CD4-positive, alpha-beta T cell treated with Interleukin-2 at 100 ng/mL for 4 hours (primary cell): ENCODE measurements at regions not wholly inside any gene's neighbourhood (a gene's known extent, or its start where the extent isn't known, plus 50 kb on each side); places are given as distances from the start of the nearest gene placed in this dataset.

Experiments
- DNase-seq: peaks from one replicate; pipeline ENCODE4 v3.0.0-alpha.2; 2020; ENCODE audit warnings: low spot score

DNA sequence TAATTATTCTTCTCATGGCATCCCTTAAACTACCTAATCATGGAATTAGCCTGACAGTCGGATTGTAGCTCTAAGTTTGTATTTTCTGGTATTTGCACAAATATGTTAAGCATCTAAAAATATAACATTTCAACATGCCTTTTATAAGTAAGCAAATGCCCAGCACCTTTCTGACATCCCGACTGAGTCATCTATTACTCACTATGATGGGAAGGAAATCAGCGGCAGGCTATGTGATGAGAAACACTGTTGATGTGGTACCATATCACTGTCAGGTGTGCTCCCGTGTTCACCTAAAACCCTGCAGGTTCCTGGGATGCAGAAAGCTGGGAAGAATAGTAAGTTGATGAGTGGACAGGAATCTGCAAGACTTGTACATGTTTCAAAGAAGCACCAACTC is 367.8 kb upstream of the IL12A start:
- DNase-seq = no peak

GRCh38 chr3:159624616-159625015 is 364.0 kb upstream of the IL12A start:
- no peak for DNase-seq

DNA sequence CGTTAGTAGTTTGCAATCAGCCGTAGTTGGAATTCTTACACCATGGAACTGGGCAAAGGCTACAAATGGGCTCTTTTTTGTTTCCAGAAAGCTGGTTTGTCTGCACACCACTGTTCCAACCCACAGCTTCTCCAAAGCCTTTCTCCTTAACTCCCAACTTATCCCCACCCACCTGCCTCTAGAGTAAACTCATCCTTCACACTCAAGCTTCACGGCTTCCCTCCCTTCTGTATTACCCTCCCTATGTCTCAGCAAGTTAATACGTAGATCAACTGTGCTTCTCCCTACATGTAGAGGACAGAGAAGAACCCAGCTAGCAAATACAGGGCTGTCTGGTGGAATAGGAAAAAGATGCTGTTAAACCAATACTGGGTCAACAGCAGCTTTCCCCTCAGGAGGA is 363.0 kb upstream of the IL12A start:
- no peak for DNase-seq

- no peak for DNase-seq
Observed at GRCh38 chr3:159626598-159626997, 362.0 kb upstream of the IL12A start.

DNA sequence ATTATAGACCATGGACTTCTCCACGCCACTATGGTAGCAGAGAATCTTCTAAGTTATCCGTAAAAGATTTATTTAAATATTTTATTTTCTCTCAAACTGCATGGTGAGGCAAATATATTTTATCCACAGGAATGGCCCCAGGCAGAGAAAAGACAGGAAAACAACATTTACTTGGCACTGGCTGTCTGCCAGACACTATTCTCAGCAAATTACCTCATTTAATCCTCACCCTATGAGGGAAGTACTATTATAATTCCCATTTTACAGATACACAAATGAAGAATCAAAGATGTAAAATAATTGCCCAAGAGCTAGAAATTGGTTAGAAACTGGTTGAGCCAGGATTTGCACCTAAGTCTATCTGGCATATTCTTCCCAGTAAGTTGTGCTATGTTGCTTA is 361.4 kb upstream of the IL12A start:
- no peak for DNase-seq

GRCh38 chr3:159627634-159628033 is 361.0 kb upstream of the IL12A start:
- no peak for DNase-seq

DNA sequence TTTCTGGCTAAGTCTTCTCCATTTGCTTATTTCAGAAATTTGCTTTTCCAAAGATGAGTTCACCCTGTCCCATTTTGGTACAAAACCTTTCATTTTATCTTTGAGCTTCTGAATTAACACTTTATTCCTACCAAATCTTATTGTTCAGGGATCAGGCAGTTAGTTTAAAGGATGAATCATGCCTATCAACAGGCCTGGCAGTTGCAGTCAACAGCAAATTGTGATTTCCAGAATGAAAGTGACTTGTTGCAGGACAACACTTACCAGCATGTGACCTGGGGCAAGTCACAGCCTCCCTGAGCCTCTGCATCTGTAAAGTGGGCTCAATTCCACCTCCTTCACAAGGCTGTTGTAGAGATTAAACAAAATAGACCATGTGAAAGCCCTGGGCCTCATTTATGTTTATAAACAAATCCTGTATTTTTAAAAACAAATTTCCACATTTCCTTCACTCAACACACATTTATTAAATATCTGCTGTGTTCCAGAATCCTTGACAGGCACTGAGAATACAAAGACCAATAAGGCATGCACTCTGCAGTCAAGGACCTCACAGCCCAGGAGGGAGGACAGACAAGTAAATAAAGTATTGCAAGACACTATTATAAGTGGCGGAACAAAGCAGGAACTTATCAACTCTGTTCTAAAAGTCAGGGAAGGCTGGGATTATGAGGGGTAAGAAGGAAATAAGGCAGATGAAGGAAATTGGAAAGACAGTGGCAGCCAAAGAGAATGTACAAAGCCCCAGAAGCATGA is 359.1 kb upstream of the IL12A start:
- no peak for DNase-seq

GRCh38 chr3:159631226-159631625 is 357.4 kb upstream of the IL12A start:
- no peak for DNase-seq

- DNase-seq = no peak
Observed at GRCh38 chr3:159632128-159632527, 356.5 kb upstream of the IL12A start.

GRCh38 chr3:159632851-159633250 is 355.8 kb upstream of the IL12A start:
- no peak for DNase-seq

DNA sequence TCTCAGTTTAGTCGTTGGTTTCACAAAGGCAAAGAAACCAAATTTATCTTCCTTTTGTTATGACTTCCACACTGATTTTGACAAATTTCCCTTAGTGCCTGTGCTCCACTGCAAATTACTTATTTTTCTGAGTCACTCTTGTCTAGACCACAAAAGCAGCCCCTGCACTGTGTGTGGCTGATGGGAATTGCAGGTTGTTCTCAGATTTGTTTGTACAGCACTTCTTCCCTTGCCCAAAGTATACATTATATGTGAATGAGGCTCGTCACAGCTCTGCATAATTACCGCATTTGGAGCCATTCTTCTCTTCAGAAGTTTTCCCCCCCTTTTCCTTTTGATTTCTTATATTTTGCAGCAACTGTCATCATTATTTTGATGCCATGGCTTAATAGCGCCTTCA is 354.2 kb upstream of the IL12A start:
- no peak for DNase-seq

DNA sequence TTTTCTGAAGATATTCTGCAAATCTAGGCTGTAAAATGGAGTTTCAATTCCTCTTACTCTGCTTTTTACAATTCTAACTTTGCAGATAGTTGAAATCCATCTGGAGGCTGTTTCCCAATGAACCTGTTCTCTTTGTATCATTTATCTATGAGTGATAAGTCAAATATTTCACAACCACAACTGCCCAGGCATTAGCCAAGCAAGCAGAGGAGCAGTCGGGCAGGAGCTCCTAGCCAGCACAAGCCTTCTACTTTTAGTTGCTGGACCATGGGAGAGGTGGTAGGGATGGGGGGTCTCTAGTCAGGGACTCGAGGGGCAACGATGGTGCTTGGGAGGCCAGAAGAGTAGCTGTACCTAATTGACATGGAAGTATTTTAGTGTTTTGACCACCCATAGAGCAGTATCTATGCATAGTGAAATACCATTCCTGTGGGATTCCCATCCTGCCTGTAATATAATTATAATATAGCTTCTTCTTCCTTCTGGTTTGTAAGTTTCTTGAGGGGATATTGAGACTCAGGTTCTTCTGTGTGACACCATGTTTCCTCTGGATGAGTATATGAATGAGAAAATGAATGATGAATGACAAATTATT is 353.5 kb upstream of the IL12A start:
- no peak for DNase-seq

DNA sequence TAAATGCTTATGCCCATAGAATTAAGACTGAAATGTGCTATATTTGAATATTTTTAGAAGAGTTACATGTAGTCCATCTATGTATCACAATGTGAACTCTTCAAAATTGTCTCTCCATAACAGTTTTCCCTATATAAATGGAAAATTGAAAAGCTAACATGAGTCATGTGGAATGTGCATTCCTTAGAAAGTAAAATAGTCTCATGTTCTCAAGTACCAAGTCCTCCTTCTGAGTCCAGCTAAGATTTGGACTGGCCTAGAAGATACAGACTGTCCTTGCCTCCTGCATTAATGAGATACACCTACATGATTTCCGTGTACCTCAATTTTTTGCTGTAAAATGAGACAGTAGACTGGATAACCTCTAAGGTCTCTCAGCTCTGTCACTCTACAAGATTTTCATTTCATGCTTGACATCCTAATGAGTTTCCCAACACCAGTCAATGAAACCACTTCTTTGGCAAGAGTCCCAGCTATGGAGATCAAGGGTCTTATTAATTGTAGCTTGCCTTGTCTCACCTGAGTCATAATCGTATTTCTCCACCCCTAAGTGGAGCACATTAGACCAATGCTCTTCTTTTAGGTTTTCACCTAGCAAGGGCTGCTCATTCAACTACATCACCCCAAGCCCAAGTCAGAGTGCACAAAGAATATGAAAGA is 350.6 kb upstream of the IL12A start:
- DNase-seq = no peak

GRCh38 chr3:159640225-159640624 is 348.4 kb upstream of the IL12A start:
- DNase-seq = no peak

DNA sequence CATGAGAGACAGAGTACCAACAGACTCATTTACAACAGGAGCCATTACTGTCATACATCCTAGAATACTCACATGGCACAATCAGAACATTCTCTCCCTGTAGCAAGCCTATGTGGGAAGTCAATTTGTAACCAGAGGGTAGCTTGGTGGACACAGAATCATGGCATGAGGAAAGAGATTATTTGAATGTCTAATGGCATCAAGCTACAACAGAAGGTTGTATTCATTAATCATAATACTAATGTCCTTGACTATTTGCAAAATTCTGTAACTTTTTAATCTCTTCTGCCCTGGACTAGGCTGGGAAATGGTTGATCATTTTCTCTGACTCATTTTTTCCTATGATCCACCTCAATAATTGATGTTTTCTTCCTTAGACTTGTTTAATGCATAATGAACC is 345.2 kb upstream of the IL12A start:
- DNase-seq = no peak

GRCh38 chr3:159645874-159646273 is 342.8 kb upstream of the IL12A start:
- DNase-seq = no peak

DNA sequence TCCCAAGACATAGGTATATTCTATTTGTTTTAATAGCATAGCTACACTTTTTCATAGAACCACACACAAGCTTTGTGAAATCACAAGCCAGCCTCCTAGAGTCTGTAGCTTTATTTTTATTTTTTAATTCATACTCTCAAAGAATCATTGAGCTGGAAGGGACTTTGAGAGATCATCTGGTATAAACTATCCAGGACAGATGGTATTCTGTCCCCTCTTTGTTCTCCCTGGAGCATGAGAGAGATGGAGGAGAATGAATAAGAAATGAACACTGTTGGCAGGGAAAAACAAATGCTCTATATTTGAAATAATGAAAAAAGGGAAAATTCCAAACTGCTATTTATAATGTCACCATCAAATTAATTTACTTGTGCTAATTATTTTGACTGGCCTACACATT is 338.7 kb upstream of the IL12A start:
- DNase-seq = no peak

GRCh38 chr3:159650726-159651125 is 337.9 kb upstream of the IL12A start:
- no peak for DNase-seq

DNA sequence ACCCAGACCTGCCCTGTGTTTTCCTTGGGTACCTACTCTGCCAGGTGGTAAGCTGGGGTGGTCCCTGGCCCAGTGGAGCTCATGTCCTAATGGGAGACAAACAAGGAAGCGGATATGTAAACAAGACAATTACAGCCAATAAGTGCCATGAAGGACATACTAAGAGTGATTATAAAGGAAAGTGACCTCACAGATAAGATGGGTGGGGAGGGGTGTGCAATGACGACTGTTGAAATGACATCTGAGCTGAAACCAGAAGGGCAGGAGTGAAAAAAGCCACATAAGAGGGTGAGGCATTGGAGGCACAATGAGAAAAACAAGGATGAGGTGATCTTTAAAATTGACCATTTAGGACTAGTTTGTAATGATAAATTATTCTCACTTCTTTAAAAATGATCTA is 336.2 kb upstream of the IL12A start:
- DNase-seq = no peak

GRCh38 chr3:159654183-159655134 is 334.2 kb upstream of the IL12A start:
- no peak for DNase-seq

DNA sequence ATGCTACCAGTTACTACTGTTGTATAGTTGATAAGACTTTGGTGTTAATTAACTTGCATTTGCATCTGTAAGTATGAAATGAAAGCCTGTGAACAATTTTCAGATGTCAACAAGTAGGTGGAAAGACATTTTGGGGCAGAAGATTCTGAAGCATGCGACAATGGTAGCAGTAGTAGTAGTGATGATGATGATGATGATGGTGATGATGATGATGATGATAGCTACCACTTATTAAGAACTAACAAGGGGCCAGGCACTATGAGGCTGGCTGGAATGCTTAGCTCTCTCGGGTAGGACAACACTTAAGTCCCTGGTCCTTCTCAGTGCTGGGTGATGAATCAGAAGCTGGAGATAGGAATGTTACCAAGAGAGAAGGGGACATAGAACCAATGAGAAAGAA is 333.4 kb upstream of the IL12A start:
- no peak for DNase-seq

GRCh38 chr3:159657176-159657575 is 331.5 kb upstream of the IL12A start:
- no peak for DNase-seq
